ENCODE measurements at regions not wholly inside any gene's neighbourhood (a gene's known extent, or its start where the extent isn't known, plus 50 kb on each side); places are given as distances from the start of the nearest gene placed in this dataset.

DNA sequence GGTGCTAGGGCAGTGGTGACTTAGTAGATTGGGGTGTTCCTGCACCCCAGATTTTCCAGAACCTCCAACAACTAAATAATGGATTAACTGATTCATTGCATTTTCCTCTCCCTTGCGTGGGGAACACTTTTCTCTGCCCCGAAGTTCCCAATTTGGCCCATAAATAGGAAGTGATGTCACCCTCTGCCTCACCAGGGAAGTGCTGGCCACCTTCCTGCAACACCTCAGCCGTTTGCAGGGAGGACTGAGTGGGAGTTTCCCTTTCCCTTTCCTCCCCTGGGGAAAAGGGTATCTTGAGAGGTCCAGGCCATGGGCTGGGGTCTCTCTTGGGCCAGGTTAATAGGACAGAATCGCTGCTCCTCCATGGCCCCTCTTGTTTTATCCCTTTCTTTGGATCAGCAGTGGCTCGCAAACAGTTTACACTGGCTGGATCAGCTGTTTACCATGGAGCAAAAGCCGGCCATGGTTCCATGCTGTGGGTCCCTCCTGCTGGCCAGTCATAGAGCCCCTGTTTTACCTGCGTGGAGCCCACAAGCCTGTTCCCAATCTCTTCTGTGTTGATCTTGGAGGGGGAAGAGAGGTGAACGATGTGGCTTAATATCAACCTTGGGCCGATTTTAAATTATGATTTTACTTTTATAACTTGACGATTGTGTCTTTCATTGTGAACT lies 91.6 kb upstream of the VRK1 start:
- TF ChIP-seq POLR2AphosphoS5 (IDR thresholded peaks at IDR 0.05) (no peak), CTCF (IDR thresholded peaks at IDR 0.05) (no peak)

Data from upper lobe of left lung (tissue), 4 donors.